OCI-LY1 (cell line): ENCODE measurements at regions not wholly inside any gene's neighbourhood (a gene's known extent, or its start where the extent isn't known, plus 50 kb on each side); places are given as distances from the start of the nearest gene placed in this dataset.
"Not testable (repeated sequence)": the region's sequence is repeated elsewhere in the genome, so short reads cannot be mapped to it uniquely, and the experiment has no call there.

Experiments used
- H2AFZ ChIP-seq: fragments of 200-600 bp; sonication (generic), shearing (Covaris generic); 2 replicates; pipeline ENCODE4 v1.6.0; 2014; ENCODE audit warnings: antibody characterized with exemption, mild to moderate bottlenecking, low read length
- H3F3A ChIP-seq: fragments of 200-600 bp; sonication (generic), shearing (Covaris generic); 2 replicates; pipeline ENCODE4 v1.6.0; 2014; ENCODE audit warnings: mild to moderate bottlenecking, antibody characterized with exemption, low read length, moderate library complexity; ENCODE audit not compliant: insufficient read depth
- H3K27ac ChIP-seq: fragments of 200-600 bp; sonication (generic); 2 replicates; pipeline ENCODE4 v1.5.1; 2014; ENCODE audit warnings: low read length, mixed run types, mild to moderate bottlenecking, low read depth; ENCODE audit not compliant: poor library complexity, severe bottlenecking
- H3K27me3 ChIP-seq: fragments of 200-600 bp; sonication (generic); 2 replicates; pipeline ENCODE4 v1.6.0; 2014; ENCODE audit warnings: antibody characterized with exemption, mild to moderate bottlenecking, low read length, moderate library complexity; ENCODE audit not compliant: insufficient read depth
- H3K36me3 ChIP-seq: fragments of 200-600 bp; sonication (generic); 2 replicates; pipeline ENCODE4 v1.6.1; 2014; ENCODE audit warnings: mild to moderate bottlenecking, antibody characterized with exemption, low read length, moderate library complexity, mixed read lengths; ENCODE audit not compliant: insufficient read depth
- H3K4me1 ChIP-seq: fragments of 200-600 bp; sonication (generic); 2 replicates; pipeline ENCODE4 v1.5.1; 2014; ENCODE audit warnings: mild to moderate bottlenecking, low read length, moderate library complexity; ENCODE audit not compliant: insufficient read depth, severe bottlenecking
- H3K4me2 ChIP-seq: fragments of 200-600 bp; sonication (generic), shearing (Covaris generic); 2 replicates; pipeline ENCODE4 v1.6.1; 2014; ENCODE audit warnings: low read length
- H3K4me3 ChIP-seq: fragments of 200-600 bp; sonication (generic); 2 replicates; pipeline ENCODE4 v1.5.1; 2014; ENCODE audit warnings: low read length, low read depth, mild to moderate bottlenecking, mixed read lengths; ENCODE audit not compliant: poor library complexity, severe bottlenecking
- H3K79me2 ChIP-seq: fragments of 200-600 bp; shearing (Covaris generic); 2 replicates; pipeline ENCODE4 v1.6.1; 2016; ENCODE audit warnings: mixed run types, low read length, mixed read lengths; ENCODE audit not compliant: insufficient read depth
- H3K9ac ChIP-seq: fragments of 200-600 bp; sonication (generic), shearing (Covaris generic); 2 replicates; pipeline ENCODE4 v1.6.1; 2014; ENCODE audit warnings: mild to moderate bottlenecking, low read length, mixed read lengths
- H3K9me2 ChIP-seq: fragments of 200-600 bp; sonication (generic), shearing (Covaris generic); 2 replicates; pipeline ENCODE4 v1.6.1; 2014; ENCODE audit warnings: low read depth, mild to moderate bottlenecking, low read length, mixed read lengths
- H3K9me3 ChIP-seq: fragments of 200-600 bp; shearing (Covaris generic); 2 replicates; pipeline ENCODE4 v1.6.1; 2014; ENCODE audit warnings: low read length, mixed read lengths
- H4K20me1 ChIP-seq: fragments of 200-600 bp; sonication (generic), shearing (Covaris generic); 2 replicates; pipeline ENCODE4 v1.6.0; 2016; ENCODE audit warnings: mild to moderate bottlenecking, low read length; ENCODE audit not compliant: insufficient read depth
- CTCF ChIP-seq: fragments of 200-600 bp; sonication (generic), shearing (Covaris generic); IDR thresholded peaks from 2 replicates; pipeline ENCODE4 v1.5.1; 2017; ENCODE audit warnings: mild to moderate bottlenecking, antibody characterized with exemption, low read length, moderate library complexity, mixed read lengths
- EZH2 ChIP-seq: fragments of 200-600 bp; sonication (generic), shearing (Covaris generic); IDR thresholded peaks from 2 replicates; pipeline ENCODE4 v1.8.0; 2017; ENCODE audit warnings: borderline replicate concordance, mixed run types, mild to moderate bottlenecking, antibody characterized with exemption, low read length, moderate library complexity, mixed read lengths

- H3K4me3 ChIP-seq: no peak overlapping the region
- no peaks in the 10 kb centered on the region for H4K20me1 ChIP-seq
- TF ChIP-seq EZH2: no peak
- TF ChIP-seq CTCF: no peak
- H3K9me2 ChIP-seq: no peaks in the 10 kb centered on the region
- H3K9me3 ChIP-seq: no peaks in the 10 kb centered on the region
- H3K79me2 ChIP-seq: no peaks in the 10 kb centered on the region
- no peaks in the 10 kb centered on the region for H3K4me1 ChIP-seq
- no peaks in the 10 kb centered on the region for H3K27me3 ChIP-seq
- no peak overlapping the region for H3K27ac ChIP-seq
- H2AFZ ChIP-seq: no peak overlapping the region
- no peak overlapping the region for H3K4me2 ChIP-seq
- H3F3A ChIP-seq: no peaks in the 10 kb centered on the region
- no peak overlapping the region for H3K9ac ChIP-seq
- no peaks in the 10 kb centered on the region for H3K36me3 ChIP-seq
Observed at GRCh38 chr3:102941786-102942185, 507.0 kb downstream of the ZPLD1 start.

- not testable (repeated sequence) for H2AFZ ChIP-seq, H3K27me3 ChIP-seq, H3K4me2 ChIP-seq, H3K9ac ChIP-seq, H3K9me3 ChIP-seq, H3K4me3 ChIP-seq, H3K27ac ChIP-seq, H3K9me2 ChIP-seq, H4K20me1 ChIP-seq, H3K4me1 ChIP-seq, H3K79me2 ChIP-seq, H3F3A ChIP-seq, H3K36me3 ChIP-seq
Observed at GRCh38 chr3:102946445-102946844, 511.6 kb downstream of the ZPLD1 start.

DNA sequence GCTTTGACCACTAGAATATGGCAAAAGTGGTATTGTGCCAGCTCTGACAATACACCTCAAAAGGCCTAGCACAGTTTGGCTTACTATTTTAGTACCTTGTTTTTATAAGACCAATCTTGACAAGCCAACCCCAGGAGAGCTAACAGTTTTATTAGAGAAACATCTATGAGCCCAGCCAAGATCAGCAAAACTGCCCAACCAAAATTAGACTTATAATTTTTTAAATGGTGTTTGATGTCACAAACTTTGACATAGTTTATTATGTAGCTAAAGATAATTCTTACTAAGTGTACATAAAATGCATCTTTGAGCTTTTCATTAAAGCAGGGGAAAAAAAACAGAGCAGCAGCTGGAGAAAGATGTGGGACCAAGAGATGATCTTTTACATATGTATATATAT lies 537.5 kb downstream of the ZPLD1 start:
- TF ChIP-seq CTCF (no peak), EZH2 (no peak)
- Histone ChIP-seq H3F3A (no peaks in the 10 kb centered on the region), H3K9ac (no peak overlapping the region), H3K27me3 (no peaks in the 10 kb centered on the region), H3K4me1 (no peaks in the 10 kb centered on the region), H2AFZ (no peak overlapping the region), H3K4me2 (no peak overlapping the region), H4K20me1 (no peaks in the 10 kb centered on the region), H3K9me2 (no peaks in the 10 kb centered on the region), H3K27ac (no peak overlapping the region), H3K9me3 (no peaks in the 10 kb centered on the region), H3K4me3 (no peak overlapping the region), H3K36me3 (no peaks in the 10 kb centered on the region), H3K79me2 (no peaks in the 10 kb centered on the region)

- Histone ChIP-seq H3K36me3 (no peaks in the 10 kb centered on the region), H3K4me1 (no peaks in the 10 kb centered on the region), H3K79me2 (no peaks in the 10 kb centered on the region), H3K9me2 (no peaks in the 10 kb centered on the region), H2AFZ (no peak overlapping the region), H4K20me1 (no peaks in the 10 kb centered on the region), H3K9me3 (no peaks in the 10 kb centered on the region), H3K4me3 (no peak overlapping the region), H3K4me2 (no peak overlapping the region), H3K9ac (no peak overlapping the region), H3K27me3 (no peaks in the 10 kb centered on the region), H3K27ac (no peak overlapping the region), H3F3A (no peaks in the 10 kb centered on the region)
- no peak for TF ChIP-seq EZH2
Observed at GRCh38 chr3:102974333-102974732, 539.5 kb downstream of the ZPLD1 start.
